ENCODE measurements at regions not wholly inside any gene's neighbourhood (a gene's known extent, or its start where the extent isn't known, plus 50 kb on each side); places are given as distances from the start of the nearest gene placed in this dataset.

DNA sequence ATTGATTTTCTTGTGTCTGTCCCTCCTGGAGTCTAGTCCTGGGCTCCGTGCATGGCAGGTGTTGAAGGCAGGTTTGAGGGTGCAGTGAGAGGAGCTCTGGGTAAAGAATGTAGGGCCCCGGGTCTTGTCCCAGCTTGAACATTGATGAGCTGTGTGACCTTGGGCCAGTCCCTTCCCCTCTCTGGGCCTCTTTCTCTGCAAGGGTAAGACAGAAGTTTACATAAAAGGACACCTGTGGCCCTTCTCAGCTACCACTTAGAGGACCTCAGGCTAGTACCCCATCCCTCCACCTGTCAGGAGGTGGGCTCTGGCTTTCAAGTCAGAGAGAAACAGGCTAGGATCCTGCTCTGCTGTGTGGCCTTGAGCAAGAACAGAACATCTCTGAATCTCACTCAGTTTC is 55.3 kb upstream of the CTNNBL1 start:
- no peak overlapping the region for H3K4me3 ChIP-seq
- intact Hi-C loops (cut with micrococcal nuclease; ENCODE audit: unreplicated experiment) (no loop called here), in situ Hi-C loops (cut with MboI) (no loop called here)
- DNase-seq (ENCODE audit: low read depth, low spot score) (no peak), FAIRE-seq (no peak), ATAC-seq (no peak)
- ChIA-PET SMC1A (ENCODE audit: uncharacterized antibody, unreplicated experiment) (no interaction called here), RAD21 (ENCODE audit: unreplicated experiment) (no interaction called here), POLR2A (no interaction called here), CTCF (interaction anchor here (0.9 to 1.3 kb wide), 2 partner anchors 10 to 81 kb away, joined by 3 read pairs; no protein-coding TSS in a partner anchor)
- no peaks in the 10 kb centered on the region for H3K4me1 ChIP-seq (ENCODE audit: control insufficient read depth, insufficient read depth, low read length)
- H3K9ac ChIP-seq (ENCODE audit: control insufficient read depth, insufficient read depth, low read length): no peak overlapping the region
- BruUV-seq (replicated peaks): no TSS peak
- WGBS (ENCODE audit: insufficient coverage, insufficient replicate concordance, low lambda C conversion rate, missing lambda C conversion rate): 31% methylated on average over 2 of the region's 2 CpGs
- no peaks in the 10 kb centered on the region for H3K36me3 ChIP-seq (ENCODE audit: control insufficient read depth in 2 of 2, insufficient read depth in 2 of 2, low read length in 1 of 2)
- H3K27me3 ChIP-seq (replicated peaks in 1 of 2; ENCODE audit: control insufficient read depth in 2 of 2, insufficient read depth in 2 of 2, low read length in 1 of 2): peaks cover 0 to 3% of the 10 kb centered on the region in 2 experiments; a peak in 3 of 4 replicates
- H3K27ac ChIP-seq (ENCODE audit: control insufficient read depth, insufficient read depth): no peak overlapping the region
- no peak overlapping the region for H2AFZ ChIP-seq (ENCODE audit: control insufficient read depth, low read depth, low read length)
- no peak overlapping the region for H3K4me2 ChIP-seq (ENCODE audit: control insufficient read depth, insufficient read depth)
- TF ChIP-seq, protein P1, sequence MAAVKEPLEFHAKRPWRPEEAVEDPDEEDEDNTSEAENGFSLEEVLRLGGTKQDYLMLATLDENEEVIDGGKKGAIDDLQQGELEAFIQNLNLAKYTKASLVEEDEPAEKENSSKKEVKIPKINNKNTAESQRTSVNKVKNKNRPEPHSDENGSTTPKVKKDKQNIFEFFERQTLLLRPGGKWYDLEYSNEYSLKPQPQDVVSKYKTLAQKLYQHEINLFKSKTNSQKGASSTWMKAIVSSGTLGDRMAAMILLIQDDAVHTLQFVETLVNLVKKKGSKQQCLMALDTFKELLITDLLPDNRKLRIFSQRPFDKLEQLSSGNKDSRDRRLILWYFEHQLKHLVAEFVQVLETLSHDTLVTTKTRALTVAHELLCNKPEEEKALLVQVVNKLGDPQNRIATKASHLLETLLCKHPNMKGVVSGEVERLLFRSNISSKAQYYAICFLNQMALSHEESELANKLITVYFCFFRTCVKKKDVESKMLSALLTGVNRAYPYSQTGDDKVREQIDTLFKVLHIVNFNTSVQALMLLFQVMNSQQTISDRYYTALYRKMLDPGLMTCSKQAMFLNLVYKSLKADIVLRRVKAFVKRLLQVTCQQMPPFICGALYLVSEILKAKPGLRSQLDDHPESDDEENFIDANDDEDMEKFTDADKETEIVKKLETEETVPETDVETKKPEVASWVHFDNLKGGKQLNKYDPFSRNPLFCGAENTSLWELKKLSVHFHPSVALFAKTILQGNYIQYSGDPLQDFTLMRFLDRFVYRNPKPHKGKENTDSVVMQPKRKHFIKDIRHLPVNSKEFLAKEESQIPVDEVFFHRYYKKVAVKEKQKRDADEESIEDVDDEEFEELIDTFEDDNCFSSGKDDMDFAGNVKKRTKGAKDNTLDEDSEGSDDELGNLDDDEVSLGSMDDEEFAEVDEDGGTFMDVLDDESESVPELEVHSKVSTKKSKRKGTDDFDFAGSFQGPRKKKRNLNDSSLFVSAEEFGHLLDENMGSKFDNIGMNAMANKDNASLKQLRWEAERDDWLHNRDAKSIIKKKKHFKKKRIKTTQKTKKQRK (IDR thresholded peaks at IDR 0.05; ENCODE audit: low read depth, low read length): no peak
- TF ChIP-seq, protein P2, sequence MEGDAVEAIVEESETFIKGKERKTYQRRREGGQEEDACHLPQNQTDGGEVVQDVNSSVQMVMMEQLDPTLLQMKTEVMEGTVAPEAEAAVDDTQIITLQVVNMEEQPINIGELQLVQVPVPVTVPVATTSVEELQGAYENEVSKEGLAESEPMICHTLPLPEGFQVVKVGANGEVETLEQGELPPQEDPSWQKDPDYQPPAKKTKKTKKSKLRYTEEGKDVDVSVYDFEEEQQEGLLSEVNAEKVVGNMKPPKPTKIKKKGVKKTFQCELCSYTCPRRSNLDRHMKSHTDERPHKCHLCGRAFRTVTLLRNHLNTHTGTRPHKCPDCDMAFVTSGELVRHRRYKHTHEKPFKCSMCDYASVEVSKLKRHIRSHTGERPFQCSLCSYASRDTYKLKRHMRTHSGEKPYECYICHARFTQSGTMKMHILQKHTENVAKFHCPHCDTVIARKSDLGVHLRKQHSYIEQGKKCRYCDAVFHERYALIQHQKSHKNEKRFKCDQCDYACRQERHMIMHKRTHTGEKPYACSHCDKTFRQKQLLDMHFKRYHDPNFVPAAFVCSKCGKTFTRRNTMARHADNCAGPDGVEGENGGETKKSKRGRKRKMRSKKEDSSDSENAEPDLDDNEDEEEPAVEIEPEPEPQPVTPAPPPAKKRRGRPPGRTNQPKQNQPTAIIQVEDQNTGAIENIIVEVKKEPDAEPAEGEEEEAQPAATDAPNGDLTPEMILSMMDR (IDR thresholded peaks at IDR 0.05 in 2 of 3, conservative IDR thresholded peaks at IDR 0.05 in 1 of 3; ENCODE audit: control insufficient read depth in 2 of 3, extremely low read depth in 1 of 3, insufficient read depth in 1 of 3, low read depth in 3 of 3, low read length in 3 of 3): no peak
- TF ChIP-seq WRNIP1 (IDR thresholded peaks at IDR 0.05; ENCODE audit: borderline replicate concordance, low read depth, low read length) (no peak), RAD51 (IDR thresholded peaks at IDR 0.05) (no peak), FOS (IDR thresholded peaks at IDR 0.05; ENCODE audit: borderline replicate concordance, extremely low read depth, insufficient read length) (no peak), RFX5 (IDR thresholded peaks at IDR 0.05; ENCODE audit: low read depth, low read length) (no peak), CEBPB (IDR thresholded peaks at IDR 0.05; ENCODE audit: borderline replicate concordance in 1 of 2, low read depth in 2 of 2, low read length in 2 of 2) (no peak)
- TF ChIP-seq, protein P3, sequence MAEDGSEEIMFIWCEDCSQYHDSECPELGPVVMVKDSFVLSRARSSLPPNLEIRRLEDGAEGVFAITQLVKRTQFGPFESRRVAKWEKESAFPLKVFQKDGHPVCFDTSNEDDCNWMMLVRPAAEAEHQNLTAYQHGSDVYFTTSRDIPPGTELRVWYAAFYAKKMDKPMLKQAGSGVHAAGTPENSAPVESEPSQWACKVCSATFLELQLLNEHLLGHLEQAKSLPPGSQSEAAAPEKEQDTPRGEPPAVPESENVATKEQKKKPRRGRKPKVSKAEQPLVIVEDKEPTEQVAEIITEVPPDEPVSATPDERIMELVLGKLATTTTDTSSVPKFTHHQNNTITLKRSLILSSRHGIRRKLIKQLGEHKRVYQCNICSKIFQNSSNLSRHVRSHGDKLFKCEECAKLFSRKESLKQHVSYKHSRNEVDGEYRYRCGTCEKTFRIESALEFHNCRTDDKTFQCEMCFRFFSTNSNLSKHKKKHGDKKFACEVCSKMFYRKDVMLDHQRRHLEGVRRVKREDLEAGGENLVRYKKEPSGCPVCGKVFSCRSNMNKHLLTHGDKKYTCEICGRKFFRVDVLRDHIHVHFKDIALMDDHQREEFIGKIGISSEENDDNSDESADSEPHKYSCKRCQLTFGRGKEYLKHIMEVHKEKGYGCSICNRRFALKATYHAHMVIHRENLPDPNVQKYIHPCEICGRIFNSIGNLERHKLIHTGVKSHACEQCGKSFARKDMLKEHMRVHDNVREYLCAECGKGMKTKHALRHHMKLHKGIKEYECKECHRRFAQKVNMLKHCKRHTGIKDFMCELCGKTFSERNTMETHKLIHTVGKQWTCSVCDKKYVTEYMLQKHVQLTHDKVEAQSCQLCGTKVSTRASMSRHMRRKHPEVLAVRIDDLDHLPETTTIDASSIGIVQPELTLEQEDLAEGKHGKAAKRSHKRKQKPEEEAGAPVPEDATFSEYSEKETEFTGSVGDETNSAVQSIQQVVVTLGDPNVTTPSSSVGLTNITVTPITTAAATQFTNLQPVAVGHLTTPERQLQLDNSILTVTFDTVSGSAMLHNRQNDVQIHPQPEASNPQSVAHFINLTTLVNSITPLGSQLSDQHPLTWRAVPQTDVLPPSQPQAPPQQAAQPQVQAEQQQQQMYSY (CRISPR knock-in tag; IDR thresholded peaks at IDR 0.05): no peak
- no peaks in the 10 kb centered on the region for H3K79me2 ChIP-seq (ENCODE audit: control insufficient read depth, insufficient read depth, low read length)
- peaks cover 2% of the 10 kb centered on the region; the same call in 1 of the 3 replicates for H3K9me3 ChIP-seq (replicated peaks; ENCODE audit: control insufficient read depth, insufficient read depth, low read length)
- H4K20me1 ChIP-seq (ENCODE audit: control insufficient read depth, insufficient read depth): no peaks in the 10 kb centered on the region
